Ishikawa (cell line): ENCODE measurements at regions not wholly inside any gene's neighbourhood (a gene's known extent, or its start where the extent isn't known, plus 50 kb on each side); places are given as distances from the start of the nearest gene placed in this dataset.

ENCODE experiments used
- CEBPB ChIP-seq: IDR thresholded peaks from 2 replicates; pipeline ENCODE4 v1.6.1; 2012
- CREB1 ChIP-seq: IDR thresholded peaks from 2 replicates; pipeline ENCODE4 v1.6.1; 2012; ENCODE audit warnings: low read depth
- EGR1 ChIP-seq: IDR thresholded peaks from 2 replicates; pipeline ENCODE4 v1.6.1; 2012
- EP300 ChIP-seq: IDR thresholded peaks from 2 replicates; pipeline ENCODE4 v1.6.1; 2012; ENCODE audit warnings: borderline replicate concordance
- FOXM1 ChIP-seq: IDR thresholded peaks from 2 replicates; pipeline ENCODE4 v1.6.1; 2012; ENCODE audit warnings: low read depth, borderline replicate concordance
- NFIC ChIP-seq: IDR thresholded peaks from 2 replicates; pipeline ENCODE4 v1.6.1; 2012
- RAD21 ChIP-seq: IDR thresholded peaks from 2 replicates; pipeline ENCODE4 v1.6.1; 2012; ENCODE audit warnings: low read depth
- TAF1 ChIP-seq: IDR thresholded peaks from 2 replicates; pipeline ENCODE4 v1.6.1; 2012; ENCODE audit warnings: low read depth, mild to moderate bottlenecking
- TCF12 ChIP-seq: IDR thresholded peaks from 2 replicates; pipeline ENCODE4 v1.6.1; 2012; ENCODE audit warnings: low read depth
- TEAD4 ChIP-seq: IDR thresholded peaks from 2 replicates; pipeline ENCODE4 v1.6.1; 2012
- YY1 ChIP-seq: IDR thresholded peaks from 2 replicates; pipeline ENCODE4 v1.6.1; 2012; ENCODE audit warnings: low read depth
- ZBTB7A ChIP-seq: IDR thresholded peaks from 2 replicates; pipeline ENCODE4 v1.6.1; 2012; ENCODE audit warnings: low read depth
- TF ChIP-seq, protein P1 (sequence below): IDR thresholded peaks from 2 replicates; pipeline ENCODE4 v1.6.1; 2012; ENCODE audit warnings: low read depth, mild to moderate bottlenecking
- TF ChIP-seq, protein P2 (sequence below): IDR thresholded peaks from 2 replicates; pipeline ENCODE4 v1.6.1; 2012
- TF ChIP-seq, protein P3 (sequence below): IDR thresholded peaks from 2 replicates; pipeline ENCODE4 v1.6.1; 2012

DNA sequence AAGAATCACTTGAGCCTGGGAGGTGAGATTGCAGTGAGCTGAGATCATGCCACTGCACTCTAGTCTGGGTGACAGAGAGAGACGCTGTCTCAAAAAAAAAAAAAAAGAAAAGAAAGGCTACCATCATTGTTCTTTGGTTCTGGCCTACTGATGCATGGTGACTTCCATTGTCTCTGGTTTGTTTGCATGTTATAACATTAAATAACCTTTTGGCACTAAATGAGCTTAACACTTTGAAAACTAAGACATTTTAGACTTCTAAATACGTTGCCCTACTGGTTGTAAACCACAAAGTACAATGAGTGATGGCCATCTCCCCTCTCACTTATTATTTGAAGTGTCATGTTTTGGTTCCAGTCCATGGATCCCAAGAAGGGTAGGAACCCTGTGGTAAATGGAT, 152.9 kb upstream of the CPM start:
- TF ChIP-seq TEAD4 (peak; percentile 77), YY1 (peak; percentile 31; the same call in 1 of the 2 replicates), CREB1 (peak; percentile 41; the same call in 1 of the 2 replicates), RAD21 (peak; percentile 13; the same call in 1 of the 2 replicates), EP300 (peak; percentile 93), ZBTB7A (no peak), TCF12 (peak; percentile 94), NFIC (peak; percentile 94), CEBPB (peak; percentile 56), TAF1 (no peak), EGR1 (no peak), FOXM1 (peak; percentile 89)
- TF ChIP-seq, protein P1, sequence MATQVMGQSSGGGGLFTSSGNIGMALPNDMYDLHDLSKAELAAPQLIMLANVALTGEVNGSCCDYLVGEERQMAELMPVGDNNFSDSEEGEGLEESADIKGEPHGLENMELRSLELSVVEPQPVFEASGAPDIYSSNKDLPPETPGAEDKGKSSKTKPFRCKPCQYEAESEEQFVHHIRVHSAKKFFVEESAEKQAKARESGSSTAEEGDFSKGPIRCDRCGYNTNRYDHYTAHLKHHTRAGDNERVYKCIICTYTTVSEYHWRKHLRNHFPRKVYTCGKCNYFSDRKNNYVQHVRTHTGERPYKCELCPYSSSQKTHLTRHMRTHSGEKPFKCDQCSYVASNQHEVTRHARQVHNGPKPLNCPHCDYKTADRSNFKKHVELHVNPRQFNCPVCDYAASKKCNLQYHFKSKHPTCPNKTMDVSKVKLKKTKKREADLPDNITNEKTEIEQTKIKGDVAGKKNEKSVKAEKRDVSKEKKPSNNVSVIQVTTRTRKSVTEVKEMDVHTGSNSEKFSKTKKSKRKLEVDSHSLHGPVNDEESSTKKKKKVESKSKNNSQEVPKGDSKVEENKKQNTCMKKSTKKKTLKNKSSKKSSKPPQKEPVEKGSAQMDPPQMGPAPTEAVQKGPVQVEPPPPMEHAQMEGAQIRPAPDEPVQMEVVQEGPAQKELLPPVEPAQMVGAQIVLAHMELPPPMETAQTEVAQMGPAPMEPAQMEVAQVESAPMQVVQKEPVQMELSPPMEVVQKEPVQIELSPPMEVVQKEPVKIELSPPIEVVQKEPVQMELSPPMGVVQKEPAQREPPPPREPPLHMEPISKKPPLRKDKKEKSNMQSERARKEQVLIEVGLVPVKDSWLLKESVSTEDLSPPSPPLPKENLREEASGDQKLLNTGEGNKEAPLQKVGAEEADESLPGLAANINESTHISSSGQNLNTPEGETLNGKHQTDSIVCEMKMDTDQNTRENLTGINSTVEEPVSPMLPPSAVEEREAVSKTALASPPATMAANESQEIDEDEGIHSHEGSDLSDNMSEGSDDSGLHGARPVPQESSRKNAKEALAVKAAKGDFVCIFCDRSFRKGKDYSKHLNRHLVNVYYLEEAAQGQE, result no peak
- TF ChIP-seq, protein P2, sequence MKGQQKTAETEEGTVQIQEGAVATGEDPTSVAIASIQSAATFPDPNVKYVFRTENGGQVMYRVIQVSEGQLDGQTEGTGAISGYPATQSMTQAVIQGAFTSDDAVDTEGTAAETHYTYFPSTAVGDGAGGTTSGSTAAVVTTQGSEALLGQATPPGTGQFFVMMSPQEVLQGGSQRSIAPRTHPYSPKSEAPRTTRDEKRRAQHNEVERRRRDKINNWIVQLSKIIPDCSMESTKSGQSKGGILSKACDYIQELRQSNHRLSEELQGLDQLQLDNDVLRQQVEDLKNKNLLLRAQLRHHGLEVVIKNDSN, result no peak
- TF ChIP-seq, protein P3, sequence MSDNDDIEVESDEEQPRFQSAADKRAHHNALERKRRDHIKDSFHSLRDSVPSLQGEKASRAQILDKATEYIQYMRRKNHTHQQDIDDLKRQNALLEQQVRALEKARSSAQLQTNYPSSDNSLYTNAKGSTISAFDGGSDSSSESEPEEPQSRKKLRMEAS, result peak; percentile 37; the same call in 1 of the 2 replicates

DNA sequence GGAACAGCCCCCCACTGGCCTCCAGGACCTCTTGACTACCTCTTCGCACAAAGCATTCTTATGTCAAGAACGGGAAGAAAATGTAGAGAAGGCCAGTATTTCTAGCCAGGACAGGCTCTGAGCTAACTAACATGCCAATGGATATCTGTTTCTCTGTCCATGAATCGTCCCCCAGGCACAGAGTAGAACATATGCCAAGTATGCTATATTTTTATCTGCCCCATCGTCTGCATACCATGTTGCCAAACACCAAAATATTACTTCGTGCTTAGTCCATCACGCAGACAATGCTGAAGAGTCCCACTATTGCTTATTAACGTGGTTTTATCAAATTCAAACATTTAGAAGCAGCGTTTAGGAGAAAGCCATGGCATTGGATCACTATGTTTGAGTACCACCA, 151.4 kb upstream of the CPSF6 start:
- TF ChIP-seq TCF12, result no peak
- TF ChIP-seq FOXM1, result no peak
- TF ChIP-seq TEAD4, result no peak
- TF ChIP-seq, protein P1, result no peak
- no peak for TF ChIP-seq TAF1
- TF ChIP-seq, protein P3, result no peak
- TF ChIP-seq, protein P2, result no peak
- TF ChIP-seq YY1, result no peak
- no peak for TF ChIP-seq EP300
- TF ChIP-seq EGR1, result no peak
- TF ChIP-seq ZBTB7A, result no peak
- no peak for TF ChIP-seq RAD21
- TF ChIP-seq CEBPB, result no peak
- no peak for TF ChIP-seq CREB1
- TF ChIP-seq NFIC, result no peak

DNA sequence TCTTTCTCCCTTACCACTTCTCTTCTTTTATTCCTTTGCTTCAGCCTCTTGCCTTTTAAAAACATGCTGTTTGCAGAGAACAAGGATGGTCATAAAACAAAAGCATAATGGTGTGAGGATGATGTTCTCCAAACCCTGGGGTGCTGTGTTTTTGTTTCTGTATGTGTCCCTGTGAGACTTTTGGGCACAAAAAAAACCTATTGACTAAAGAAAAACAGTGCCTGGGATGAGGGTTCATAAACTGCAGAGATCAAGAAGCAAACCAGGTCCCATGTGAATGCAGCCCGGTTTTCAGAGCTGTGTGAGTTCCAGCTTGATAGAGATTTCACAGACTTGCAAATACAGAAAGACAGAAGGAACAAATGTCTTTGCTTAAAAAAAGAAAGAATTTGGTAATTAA, 148.6 kb upstream of the CPSF6 start:
- TF ChIP-seq EP300, result no peak
- no peak for TF ChIP-seq NFIC
- TF ChIP-seq FOXM1, result no peak
- no peak for TF ChIP-seq RAD21
- TF ChIP-seq, protein P1, result no peak
- TF ChIP-seq TAF1, result no peak
- TF ChIP-seq, protein P3, result no peak
- no peak for TF ChIP-seq YY1
- TF ChIP-seq CEBPB, result no peak
- TF ChIP-seq TEAD4, result no peak

DNA sequence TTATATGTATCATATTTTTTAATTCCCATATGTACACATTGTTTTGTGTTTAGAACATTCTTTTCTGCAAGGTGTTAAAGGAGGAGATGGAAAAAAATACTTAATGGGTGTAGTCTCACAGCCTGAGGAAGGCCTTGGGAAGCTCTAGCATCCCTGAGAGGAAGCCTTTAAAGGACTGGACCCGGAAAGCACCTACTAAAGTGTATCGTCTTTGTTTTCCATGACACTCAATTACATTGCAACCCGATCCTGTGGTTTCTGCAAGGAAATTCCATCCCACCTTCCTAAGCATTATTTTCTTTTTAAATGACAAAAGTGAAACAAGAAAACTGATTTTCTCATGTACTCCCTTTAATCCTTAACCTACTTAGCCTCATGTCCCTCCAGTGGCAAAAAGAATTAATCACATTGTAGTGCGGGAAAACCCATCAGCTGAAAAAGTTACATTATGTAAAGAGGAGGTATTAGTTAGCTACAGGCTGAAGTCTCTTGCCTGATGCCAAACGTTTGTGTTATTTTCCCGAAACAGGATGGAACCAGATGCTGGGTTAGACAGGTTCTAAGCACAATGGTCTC, 147.8 kb upstream of the CPSF6 start:
- no peak for TF ChIP-seq TAF1
- TF ChIP-seq, protein P2, result no peak
